SK-MEL-5 (cell line): ENCODE measurements at regions not wholly inside any gene's neighbourhood (a gene's known extent, or its start where the extent isn't known, plus 50 kb on each side); places are given as distances from the start of the nearest gene placed in this dataset.
A peak's percentile ranks its signal among the peaks of the same experiment; 100 is the strongest.
"Not testable (repeated sequence)": the region's sequence is repeated elsewhere in the genome, so short reads cannot be mapped to it uniquely, and the experiment has no call there.

Source experiments
- DNase-seq: peaks from one replicate; pipeline ENCODE4 v3.0.0-alpha.2; 2016; ENCODE audit warnings: low read depth, low spot score
- in situ Hi-C: cut with HindIII; loops from 2 replicates; pipeline ENCODE4 v1.10.0; 2016; ENCODE audit warnings: low sequenced_read_pairs, high pct_unique_total_duplicates, low pct_unique_long_range_greater_than_20kb

DNA sequence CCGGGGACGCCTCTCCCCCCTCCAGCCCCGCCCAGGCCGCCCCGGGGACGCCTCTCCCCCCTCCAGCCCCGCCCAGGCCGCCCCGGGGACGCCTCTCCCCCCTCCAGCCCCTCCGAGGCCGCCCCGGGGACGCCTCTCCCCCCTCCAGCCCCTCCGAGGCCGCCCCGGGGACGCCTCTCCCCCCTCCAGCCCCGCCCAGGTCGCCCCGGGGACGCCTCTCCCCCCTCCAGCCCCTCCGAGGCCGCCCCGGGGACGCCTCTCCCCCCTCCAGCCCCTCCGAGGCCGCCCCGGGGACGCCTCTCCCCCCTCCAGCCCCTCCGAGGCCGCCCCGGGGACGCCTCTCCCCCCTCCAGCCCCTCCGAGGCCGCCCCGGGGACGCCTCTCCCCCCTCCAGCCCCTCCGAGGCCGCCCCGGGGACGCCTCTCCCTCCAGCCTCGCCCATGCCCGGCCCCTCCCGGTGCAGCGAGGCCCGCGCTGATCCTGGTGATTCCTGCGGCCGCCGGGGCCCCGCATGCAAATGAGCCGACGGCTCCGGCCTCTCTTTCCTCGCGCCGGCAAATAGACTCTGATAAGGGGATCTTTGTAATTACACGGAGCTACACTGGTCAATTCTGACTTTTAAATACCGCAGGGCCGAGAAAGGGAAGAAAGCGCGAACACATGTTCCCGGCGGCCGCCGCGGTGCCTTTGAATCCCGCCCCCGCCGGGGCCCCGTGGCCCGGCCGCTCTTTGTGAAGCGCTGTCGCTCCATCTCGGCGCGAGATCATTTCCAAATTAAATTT lies 114.7 kb upstream of the NKX1-1 start:
- in situ Hi-C loops, result not testable (repeated sequence)
- DNase-seq, result peak; percentile 41

GRCh38 chr4:1519787-1520661 lies 113.8 kb upstream of the NKX1-1 start:
- in situ Hi-C loops, result no loop called here
- no peak for DNase-seq

- DNase-seq, result no peak
- in situ Hi-C loops, result no loop called here
These were observed 112.9 kb upstream of the NKX1-1 start for GRCh38 chr4:1518997-1519700.

DNA sequence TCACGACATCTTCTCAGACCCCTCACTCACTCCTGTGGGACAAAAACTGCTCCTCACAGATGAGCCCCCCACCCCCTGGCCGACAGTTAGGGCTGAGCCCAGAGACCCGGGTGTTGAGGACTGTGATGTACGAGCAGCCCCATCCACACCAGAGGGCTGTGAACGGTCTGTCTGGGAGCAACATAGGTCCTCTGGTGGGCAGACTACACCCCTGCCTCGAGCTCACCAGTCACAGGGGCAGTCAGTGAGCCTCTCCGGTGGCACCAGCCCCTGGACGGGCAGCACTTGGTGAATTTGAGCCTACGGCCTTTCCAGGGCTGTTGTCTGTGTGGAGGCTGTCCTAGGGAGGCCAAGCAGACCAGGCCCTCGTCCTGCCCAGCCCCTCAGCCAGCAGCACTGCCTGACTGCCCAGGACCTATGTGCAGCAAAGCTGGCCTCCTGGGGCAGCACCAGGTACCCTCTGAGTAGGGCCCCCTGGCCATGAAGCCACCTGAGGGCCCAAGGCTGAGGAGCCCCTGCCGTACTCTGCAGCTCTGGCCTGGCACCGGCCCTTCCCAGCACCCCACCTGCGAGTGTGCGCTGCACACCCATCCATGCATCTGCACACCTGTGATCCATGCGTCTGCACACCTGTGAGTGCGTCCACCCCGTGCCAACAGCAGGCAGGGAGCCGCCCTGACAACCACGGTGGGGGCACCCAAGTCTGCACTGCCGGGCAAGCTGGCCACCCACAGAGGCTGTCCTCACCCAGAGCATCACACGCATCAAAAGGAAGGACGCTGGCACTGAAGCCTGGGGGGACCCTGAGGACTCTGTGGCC lies 111.6 kb upstream of the NKX1-1 start:
- in situ Hi-C loops, result no loop called here
- no peak for DNase-seq

DNA sequence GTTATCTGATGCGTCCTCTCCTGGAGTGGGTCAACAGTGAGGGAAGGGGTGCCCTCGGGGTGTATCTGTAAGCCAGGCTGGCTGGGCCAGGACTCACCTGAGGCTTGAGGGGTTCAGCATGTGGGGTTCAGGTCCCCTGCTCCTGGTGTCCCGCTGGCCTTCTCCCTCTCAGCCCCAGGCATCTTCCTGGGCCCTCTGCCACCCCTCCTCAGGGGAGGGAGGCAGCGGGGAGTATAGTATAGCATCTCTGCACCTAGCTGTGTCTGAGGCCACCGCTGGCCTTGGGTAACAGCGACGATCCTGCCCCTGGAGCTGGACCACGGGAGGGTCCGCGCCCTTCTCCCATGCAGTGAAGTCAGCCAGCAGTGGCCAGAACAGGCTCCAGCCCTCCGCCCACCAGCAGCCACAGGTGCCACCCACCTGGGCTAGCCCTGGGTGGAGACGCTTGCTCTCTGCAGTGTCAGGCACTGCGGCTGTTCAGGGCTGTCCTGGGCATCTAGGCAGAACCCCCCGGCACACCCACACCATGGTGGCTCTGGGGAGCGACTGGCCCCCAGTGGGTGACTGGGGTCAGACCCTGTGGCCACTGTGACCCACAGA lies 110.7 kb upstream of the NKX1-1 start:
- in situ Hi-C loops, result no loop called here
- DNase-seq, result no peak

GRCh38 chr4:1516261-1516660 lies 110.0 kb upstream of the NKX1-1 start:
- in situ Hi-C loops, result no loop called here
- no peak for DNase-seq

- DNase-seq, result no peak
- in situ Hi-C loops, result no loop called here
These were observed 109.5 kb upstream of the NKX1-1 start for GRCh38 chr4:1515763-1516162.

DNA sequence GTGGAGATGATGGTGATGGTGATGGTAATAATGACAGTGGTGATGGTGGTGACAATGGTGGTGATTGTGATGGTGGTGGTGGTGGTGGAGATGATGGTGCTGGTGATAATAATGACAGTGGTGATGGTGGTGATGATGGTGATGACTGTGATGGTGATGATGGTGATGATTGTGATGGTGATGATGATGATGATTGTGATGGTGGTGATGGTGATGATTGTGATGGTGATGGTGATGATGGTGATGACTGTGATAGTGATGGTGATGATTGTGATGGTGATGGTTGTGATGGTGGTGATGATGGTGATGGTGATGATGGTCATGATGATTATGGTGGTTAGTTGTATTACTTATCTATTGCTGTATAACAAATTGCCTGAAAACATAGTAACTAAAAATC lies 108.9 kb upstream of the NKX1-1 start:
- no peak for DNase-seq
- in situ Hi-C loops, result no loop called here

- in situ Hi-C loops, result no loop called here
These were observed 108.4 kb upstream of the NKX1-1 start for GRCh38 chr4:1514612-1515011.

DNA sequence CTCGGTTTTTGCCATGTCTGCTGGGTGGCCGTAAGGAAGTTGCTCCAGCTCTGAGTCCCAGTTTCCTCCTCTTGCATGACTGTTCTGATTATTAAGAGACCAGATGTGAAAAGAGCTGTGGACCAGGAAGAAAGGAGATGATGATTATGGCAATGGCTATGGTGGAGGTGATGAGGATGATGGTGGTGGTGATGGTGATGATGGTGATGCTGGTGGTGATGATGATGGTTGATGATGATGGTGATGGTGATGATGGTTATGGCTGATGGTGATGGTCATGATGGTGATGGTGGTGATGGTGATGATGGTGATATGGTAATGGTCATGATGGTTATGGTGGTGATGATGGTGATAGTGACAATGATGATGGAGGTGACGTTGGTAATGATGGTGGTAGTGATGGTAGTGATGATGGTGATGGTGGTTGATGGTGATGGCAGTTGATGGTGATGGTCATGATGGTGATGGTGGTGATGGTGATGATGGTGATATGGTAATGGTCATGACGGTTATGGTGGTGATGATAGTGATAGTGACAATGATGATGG lies 107.8 kb upstream of the NKX1-1 start:
- DNase-seq, result no peak
- in situ Hi-C loops, result no loop called here

More at GRCh38 chr4:1514612-1515011, 108.4 kb upstream of the NKX1-1 start:
- no peak for DNase-seq

DNA sequence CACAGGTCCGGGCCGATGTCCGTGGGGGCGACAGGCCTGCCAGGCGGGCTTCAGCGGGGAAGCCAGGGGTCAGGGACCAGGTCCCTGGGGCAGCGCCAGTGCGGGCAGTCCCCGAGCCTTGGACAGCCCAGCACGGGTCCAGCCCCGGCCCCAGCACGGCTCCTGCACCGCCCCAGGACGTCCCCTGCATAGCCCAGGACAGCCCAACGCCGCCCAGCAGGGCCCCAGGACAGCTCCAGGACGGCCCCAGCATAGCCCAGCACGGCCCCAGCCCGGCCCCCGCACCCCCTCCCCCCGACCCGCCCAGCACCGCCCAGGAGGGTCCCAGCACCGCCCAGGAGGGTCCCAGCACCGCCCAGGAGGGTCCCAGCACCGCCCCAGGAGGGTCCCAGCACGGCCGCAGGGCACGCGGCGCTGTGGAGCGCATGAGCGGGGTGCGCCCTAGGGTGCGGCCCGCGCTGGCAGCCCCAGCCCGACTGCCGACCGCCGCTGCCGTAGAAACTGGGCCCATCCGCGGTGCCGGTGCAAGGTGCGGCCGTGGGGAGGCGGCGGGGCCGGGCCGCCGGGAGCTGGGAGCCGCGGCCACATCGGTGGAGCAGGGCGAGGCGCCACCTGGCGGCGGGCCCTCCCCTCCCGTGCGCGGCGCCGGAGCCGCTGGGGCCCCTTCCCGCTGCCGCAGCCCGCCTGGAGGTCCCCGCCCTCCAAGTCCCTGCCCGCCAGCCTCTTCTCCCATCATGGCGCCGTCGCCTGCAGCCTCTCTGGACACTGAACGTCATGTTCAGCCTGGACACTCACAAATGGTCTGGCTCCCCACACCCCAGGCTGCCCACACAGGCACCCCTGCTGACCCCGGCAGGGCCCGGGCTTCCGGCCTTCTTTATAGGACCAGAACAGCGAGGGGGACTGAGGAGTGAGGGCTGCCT lies 106.8 kb upstream of the NKX1-1 start:
- in situ Hi-C loops, result no loop called here
- peak; percentile 32 for DNase-seq

DNA sequence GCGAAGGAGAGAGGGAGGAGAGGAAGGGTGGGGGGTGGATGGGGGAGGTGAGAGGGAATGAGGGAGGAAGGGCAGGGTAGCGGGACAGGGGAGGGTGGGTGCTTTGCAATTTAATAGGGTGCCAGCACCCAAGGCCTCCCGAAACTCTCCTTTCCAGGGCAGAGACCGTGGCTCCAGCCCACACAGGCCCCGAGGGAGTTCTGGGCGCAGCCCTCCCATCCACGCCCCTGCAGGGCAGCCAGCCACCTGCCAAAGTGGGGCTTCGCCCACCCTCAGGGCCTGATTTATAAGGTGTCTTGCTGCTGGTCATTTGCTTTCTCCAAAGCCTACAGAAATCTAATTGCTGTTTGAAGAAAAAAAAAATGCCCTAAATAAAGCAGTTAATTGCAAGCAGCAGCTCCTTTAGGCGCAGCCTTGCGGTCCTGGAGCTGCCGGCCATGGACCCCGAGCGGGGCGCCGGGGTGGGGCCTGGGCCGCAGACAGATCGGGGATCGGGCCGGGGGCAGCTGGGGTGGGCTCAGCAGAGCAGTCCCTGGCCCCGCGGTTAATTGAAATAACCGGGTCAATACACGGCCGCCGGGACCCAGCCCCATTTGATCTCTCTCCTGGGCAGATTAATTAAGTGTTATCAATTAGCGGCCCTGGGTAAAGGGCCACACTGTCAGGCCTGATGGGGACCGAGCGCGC lies 106.0 kb upstream of the NKX1-1 start:
- in situ Hi-C loops, result no loop called here
- no peak for DNase-seq

DNA sequence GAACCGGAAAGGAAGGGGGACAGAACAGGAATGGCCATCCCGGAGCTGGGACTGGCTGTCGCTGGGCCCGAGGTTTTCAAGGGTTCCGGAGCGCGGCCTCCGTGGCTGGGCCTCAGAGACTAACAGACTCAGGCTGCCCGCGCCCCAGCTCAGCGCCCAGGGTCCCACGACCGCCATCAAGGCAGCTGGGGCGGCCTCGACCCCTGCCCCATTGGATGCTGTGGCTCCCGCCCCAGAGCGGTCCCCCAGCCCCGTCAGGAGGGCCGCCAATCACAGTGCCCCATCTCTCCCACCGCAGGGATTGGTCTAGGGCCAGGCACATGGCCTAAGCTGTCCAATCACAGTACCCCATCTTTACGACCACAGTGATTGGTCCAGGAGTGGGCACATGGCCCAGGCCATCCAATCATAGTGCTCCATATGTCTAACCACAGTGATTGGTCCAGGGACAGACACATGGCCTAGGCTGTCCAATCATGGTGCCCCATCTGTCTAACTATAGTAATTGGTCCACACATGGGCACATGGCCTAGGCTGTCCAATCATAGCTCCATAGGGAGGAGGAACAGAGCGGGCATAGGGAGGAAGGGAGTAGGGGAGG lies 105.3 kb upstream of the NKX1-1 start:
- peak; percentile 32 for DNase-seq

GRCh38 chr4:1510931-1511330 lies 104.7 kb upstream of the NKX1-1 start:
- in situ Hi-C loops, result no loop called here

More for the DNA sequence above, 105.3 kb upstream of the NKX1-1 start:
- in situ Hi-C loops, result no loop called here

GRCh38 chr4:1509366-1509765 lies 103.1 kb upstream of the NKX1-1 start:
- in situ Hi-C loops, result no loop called here
- DNase-seq, result no peak

More at GRCh38 chr4:1510931-1511330, 104.7 kb upstream of the NKX1-1 start:
- no peak for DNase-seq
